ENCODE measurements at regions not wholly inside any gene's neighbourhood (a gene's known extent, or its start where the extent isn't known, plus 50 kb on each side); places are given as distances from the start of the nearest gene placed in this dataset.

DNA sequence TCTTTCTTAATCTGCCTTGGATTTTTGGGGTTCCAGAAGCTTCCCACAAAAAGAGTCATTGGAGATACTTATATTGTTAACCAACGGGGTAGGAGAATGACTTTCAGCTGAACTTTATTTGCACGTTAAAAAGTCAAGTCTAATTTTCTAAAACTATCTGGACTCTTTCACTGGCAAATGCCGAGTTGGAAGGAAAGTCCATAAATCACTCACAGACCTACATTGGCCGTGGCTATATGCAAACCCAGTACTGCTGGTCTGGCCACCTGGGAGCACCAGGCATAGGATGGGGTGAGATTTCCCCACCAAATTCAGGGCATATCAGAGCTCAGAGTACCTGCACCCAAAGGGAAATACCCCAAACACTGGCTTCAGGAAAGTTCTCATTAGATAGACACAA is 71.3 kb upstream of the SALL4 start:
- Histone ChIP-seq H3K9me3 (ENCODE audit: low read depth) (no peaks in the 10 kb centered on the region), H3K4me1 (ENCODE audit: low read depth) (no peaks in the 10 kb centered on the region), H3K27me3 (no peaks in the 10 kb centered on the region), H3K36me3 (no peaks in the 10 kb centered on the region), H3K27ac (no peak overlapping the region), H3K4me3 (no peak overlapping the region)
- DNase-seq (ENCODE audit: low read depth in 1 of 2, low spot score in 1 of 2): no peak
- TF ChIP-seq, protein P1, sequence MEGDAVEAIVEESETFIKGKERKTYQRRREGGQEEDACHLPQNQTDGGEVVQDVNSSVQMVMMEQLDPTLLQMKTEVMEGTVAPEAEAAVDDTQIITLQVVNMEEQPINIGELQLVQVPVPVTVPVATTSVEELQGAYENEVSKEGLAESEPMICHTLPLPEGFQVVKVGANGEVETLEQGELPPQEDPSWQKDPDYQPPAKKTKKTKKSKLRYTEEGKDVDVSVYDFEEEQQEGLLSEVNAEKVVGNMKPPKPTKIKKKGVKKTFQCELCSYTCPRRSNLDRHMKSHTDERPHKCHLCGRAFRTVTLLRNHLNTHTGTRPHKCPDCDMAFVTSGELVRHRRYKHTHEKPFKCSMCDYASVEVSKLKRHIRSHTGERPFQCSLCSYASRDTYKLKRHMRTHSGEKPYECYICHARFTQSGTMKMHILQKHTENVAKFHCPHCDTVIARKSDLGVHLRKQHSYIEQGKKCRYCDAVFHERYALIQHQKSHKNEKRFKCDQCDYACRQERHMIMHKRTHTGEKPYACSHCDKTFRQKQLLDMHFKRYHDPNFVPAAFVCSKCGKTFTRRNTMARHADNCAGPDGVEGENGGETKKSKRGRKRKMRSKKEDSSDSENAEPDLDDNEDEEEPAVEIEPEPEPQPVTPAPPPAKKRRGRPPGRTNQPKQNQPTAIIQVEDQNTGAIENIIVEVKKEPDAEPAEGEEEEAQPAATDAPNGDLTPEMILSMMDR (IDR thresholded peaks at IDR 0.05; ENCODE audit: low read depth, low read length): no peak

DNA sequence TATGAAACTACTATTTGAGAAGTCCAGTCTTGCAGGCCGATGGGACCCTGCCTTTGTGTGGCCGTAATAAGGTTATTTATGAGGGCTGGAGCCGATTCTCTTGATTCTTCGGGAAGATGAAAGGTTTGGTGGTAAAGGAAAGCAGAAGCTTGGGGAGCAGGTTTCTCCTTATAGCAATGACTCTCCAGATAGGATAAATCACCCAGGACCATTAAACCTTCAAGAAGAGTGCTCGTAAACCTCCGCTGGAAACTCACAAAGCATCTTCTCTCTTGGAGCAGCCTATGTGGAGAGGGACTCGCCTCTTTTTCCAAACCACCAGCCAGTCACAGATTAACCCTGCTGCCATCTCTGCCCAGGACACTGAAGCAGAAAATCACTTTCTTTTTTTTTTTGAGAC is 69.6 kb upstream of the SALL4 start:
- Histone ChIP-seq H3K27ac (no peak overlapping the region), H3K9me3 (ENCODE audit: low read depth) (no peaks in the 10 kb centered on the region), H3K4me1 (ENCODE audit: low read depth) (no peaks in the 10 kb centered on the region), H3K4me3 (no peak overlapping the region), H3K27me3 (no peaks in the 10 kb centered on the region), H3K36me3 (no peaks in the 10 kb centered on the region)
- TF ChIP-seq, protein P1 (IDR thresholded peaks at IDR 0.05; ENCODE audit: low read depth, low read length): no peak
- DNase-seq (ENCODE audit: low read depth in 1 of 2, low spot score in 1 of 2): no peak

DNA sequence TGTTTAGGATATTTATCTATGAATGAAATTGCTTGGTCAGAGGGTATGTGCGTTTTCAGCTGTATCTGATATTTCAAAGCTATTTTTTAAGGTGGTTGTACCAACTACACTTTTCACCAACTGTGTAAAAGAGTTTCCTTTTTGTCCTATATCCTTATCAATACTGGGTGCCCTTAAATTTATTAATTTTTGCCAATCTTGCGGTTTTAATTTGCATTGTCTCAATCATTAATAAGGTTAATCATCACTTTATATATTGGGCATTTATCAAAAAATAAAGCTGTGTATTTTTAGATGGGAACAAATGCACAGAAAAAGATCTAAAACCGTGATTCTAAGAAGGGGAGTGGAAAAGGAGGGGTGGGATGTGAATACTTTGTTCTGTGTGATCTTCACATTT is 66.7 kb upstream of the SALL4 start:
- Histone ChIP-seq H3K36me3 (no peaks in the 10 kb centered on the region), H3K27me3 (no peaks in the 10 kb centered on the region), H3K4me3 (no peak overlapping the region), H3K4me1 (ENCODE audit: low read depth) (no peaks in the 10 kb centered on the region), H3K27ac (no peak overlapping the region), H3K9me3 (ENCODE audit: low read depth) (no peaks in the 10 kb centered on the region)
- DNase-seq (ENCODE audit: low read depth in 1 of 2, low spot score in 1 of 2): no peak
- TF ChIP-seq, protein P1 (IDR thresholded peaks at IDR 0.05; ENCODE audit: low read depth, low read length): no peak

DNA sequence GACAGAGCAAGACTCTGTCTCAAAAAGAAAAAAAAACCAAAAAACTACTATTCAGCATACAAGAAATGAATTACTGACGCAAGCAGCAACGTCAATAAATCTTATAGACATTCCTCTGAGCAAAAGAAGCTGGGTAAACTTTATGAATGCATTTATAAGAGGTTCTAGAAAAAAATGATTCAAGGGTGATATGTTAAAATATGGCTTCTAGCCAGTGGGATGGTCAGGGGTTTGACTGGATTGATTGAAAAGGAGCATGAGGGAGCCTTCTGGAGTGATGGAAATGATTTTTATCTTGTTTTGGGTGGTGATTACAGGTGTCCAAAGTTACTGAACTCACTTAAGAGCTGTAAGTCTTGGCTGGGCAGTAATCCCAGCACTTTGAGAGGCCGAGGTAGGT is 64.9 kb upstream of the SALL4 start:
- TF ChIP-seq, protein P1 (IDR thresholded peaks at IDR 0.05; ENCODE audit: low read depth, low read length): no peak
- no peak overlapping the region for H3K27ac ChIP-seq
- H3K36me3 ChIP-seq: no peaks in the 10 kb centered on the region
- H3K27me3 ChIP-seq: no peaks in the 10 kb centered on the region
- no peaks in the 10 kb centered on the region for H3K4me1 ChIP-seq (ENCODE audit: low read depth)
- H3K4me3 ChIP-seq: no peak overlapping the region
- DNase-seq (ENCODE audit: low read depth in 1 of 2, low spot score in 1 of 2): no peak
- H3K9me3 ChIP-seq (ENCODE audit: low read depth): no peaks in the 10 kb centered on the region

DNA sequence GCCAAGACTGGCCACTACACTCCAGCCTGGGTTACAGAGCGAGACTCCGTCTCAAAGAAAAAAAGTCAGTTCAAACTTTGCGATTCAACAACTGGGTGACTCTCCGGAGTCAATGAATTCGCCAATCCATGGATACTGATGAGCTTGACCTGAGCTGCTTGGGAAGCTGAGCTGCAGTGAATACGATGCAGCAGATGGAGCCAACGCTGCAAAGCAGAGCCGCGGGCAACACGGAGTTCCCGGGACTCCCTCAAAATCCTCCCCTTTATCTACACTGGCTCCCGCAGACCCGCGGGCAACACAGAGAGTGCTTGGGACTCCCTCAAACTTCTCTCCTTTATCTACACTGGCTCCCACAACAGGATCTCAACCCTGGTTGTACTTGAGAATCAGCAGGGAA is 62.6 kb upstream of the SALL4 start:
- Histone ChIP-seq H3K4me3 (no peak overlapping the region), H3K9me3 (ENCODE audit: low read depth) (no peaks in the 10 kb centered on the region), H3K27ac (no peak overlapping the region), H3K36me3 (no peaks in the 10 kb centered on the region), H3K4me1 (ENCODE audit: low read depth) (no peaks in the 10 kb centered on the region), H3K27me3 (no peaks in the 10 kb centered on the region)
- TF ChIP-seq, protein P1 (IDR thresholded peaks at IDR 0.05; ENCODE audit: low read depth, low read length): no peak
- no peak for DNase-seq (ENCODE audit: low read depth in 1 of 2, low spot score in 1 of 2)

DNA sequence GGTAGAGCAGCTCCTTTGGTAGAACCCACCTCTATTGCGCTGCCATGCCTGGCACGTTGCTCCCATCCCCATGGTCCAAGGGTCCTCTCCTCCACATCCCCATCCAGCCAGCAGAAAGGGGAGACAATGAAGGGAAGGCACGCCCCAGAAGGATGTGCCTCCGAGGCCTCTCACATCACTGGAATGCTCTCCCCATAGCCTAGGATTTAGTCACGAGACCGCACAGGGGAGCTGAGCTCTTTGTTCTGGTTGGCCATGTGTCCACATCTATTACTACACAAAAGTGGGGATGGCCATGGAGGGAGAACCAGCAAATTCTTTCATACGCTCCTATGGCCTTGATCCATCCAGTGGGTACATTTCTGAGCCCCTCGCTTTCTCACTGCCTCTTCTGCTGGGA is 60.5 kb upstream of the SALL4 start:
- Histone ChIP-seq H3K4me3 (no peak overlapping the region), H3K36me3 (no peaks in the 10 kb centered on the region), H3K27ac (no peak overlapping the region), H3K4me1 (ENCODE audit: low read depth) (no peaks in the 10 kb centered on the region), H3K27me3 (no peaks in the 10 kb centered on the region), H3K9me3 (ENCODE audit: low read depth) (no peaks in the 10 kb centered on the region)
- TF ChIP-seq, protein P1 (IDR thresholded peaks at IDR 0.05; ENCODE audit: low read depth, low read length): no peak
- DNase-seq (ENCODE audit: low read depth in 1 of 2, low spot score in 1 of 2): no peak

Data from cardiac muscle cell (in vitro differentiated cells and primary cell).